Mesothelial cell of epicardium (in vitro differentiated cells): ENCODE measurements at regions not wholly inside any gene's neighbourhood (a gene's known extent, or its start where the extent isn't known, plus 50 kb on each side); places are given as distances from the start of the nearest gene placed in this dataset.

Experiments
- DNase-seq, 2 experiments: peaks; one replicate each; pipeline ENCODE4 v3.0.0; 2021; ENCODE audit warnings: low spot score in 2 of 2; ENCODE audit not compliant: unreplicated experiment in 2 of 2
- H3K27ac Mint-ChIP-seq: 2 replicates; pipeline ENCODE4 v1.8.0; 2021; ENCODE audit warnings: mixed read lengths
- H3K27me3 Mint-ChIP-seq: 2 replicates; pipeline ENCODE4 v1.8.0; 2021; ENCODE audit warnings: low read depth, mixed read lengths
- H3K36me3 Mint-ChIP-seq: 2 replicates; pipeline ENCODE4 v1.8.0; 2021; ENCODE audit warnings: mixed read lengths
- H3K4me1 Mint-ChIP-seq: 2 replicates; pipeline ENCODE4 v1.8.0; 2021; ENCODE audit warnings: mixed read lengths
- H3K4me3 Mint-ChIP-seq: 2 replicates; pipeline ENCODE4 v1.8.0; 2021; ENCODE audit warnings: mild to moderate bottlenecking, moderate library complexity, mixed read lengths
- H3K9me3 Mint-ChIP-seq: 2 replicates; pipeline ENCODE4 v1.8.0; 2021; ENCODE audit warnings: mixed read lengths
- CTCF ChIP-seq: fragments of 200-600 bp; sonication (generic); IDR thresholded peaks from one replicate; pipeline ENCODE4 v1.5.0; 2021; ENCODE audit warnings: antibody characterized with exemption; ENCODE audit not compliant: unreplicated experiment

GRCh38 chr1:79845936-79846335, 839.4 kb upstream of the ADGRL4 start:
- Mint-ChIP-seq H3K4me1 (peaks cover 7% of the 10 kb centered on the region), H3K4me3 (no peak overlapping the region), H3K27me3 (no peaks in the 10 kb centered on the region), H3K27ac (no peak overlapping the region), H3K9me3 (peaks cover 5% of the 10 kb centered on the region), H3K36me3 (no peaks in the 10 kb centered on the region)
- TF ChIP-seq CTCF, result no peak
- no peak for DNase-seq

GRCh38 chr1:79842811-79843210, 836.3 kb upstream of the ADGRL4 start:
- Mint-ChIP-seq H3K9me3 (peaks cover 5% of the 10 kb centered on the region), H3K36me3 (no peaks in the 10 kb centered on the region), H3K27ac (no peak overlapping the region), H3K4me1 (no peaks in the 10 kb centered on the region), H3K27me3 (no peaks in the 10 kb centered on the region), H3K4me3 (no peak overlapping the region)
- DNase-seq, result no peak
- no peak for TF ChIP-seq CTCF

GRCh38 chr1:79839882-79840281, 833.4 kb upstream of the ADGRL4 start:
- Mint-ChIP-seq H3K4me1 (no peaks in the 10 kb centered on the region), H3K27ac (no peak overlapping the region), H3K9me3 (peaks cover 5% of the 10 kb centered on the region), H3K4me3 (no peak overlapping the region), H3K36me3 (no peaks in the 10 kb centered on the region), H3K27me3 (no peaks in the 10 kb centered on the region)
- DNase-seq, result no peak
- TF ChIP-seq CTCF, result no peak

GRCh38 chr1:79827446-79827845, 820.9 kb upstream of the ADGRL4 start:
- TF ChIP-seq CTCF, result no peak
- H3K9me3 Mint-ChIP-seq, result no peaks in the 10 kb centered on the region

GRCh38 chr1:79825551-79825950, 819.0 kb upstream of the ADGRL4 start:
- Mint-ChIP-seq H3K4me3 (no peak overlapping the region), H3K36me3 (no peaks in the 10 kb centered on the region), H3K4me1 (peaks cover 1% of the 10 kb centered on the region), H3K27me3 (no peaks in the 10 kb centered on the region), H3K27ac (no peak overlapping the region), H3K9me3 (peaks cover 5% of the 10 kb centered on the region)
- no peak for DNase-seq
- TF ChIP-seq CTCF, result no peak

More at GRCh38 chr1:79827446-79827845, 820.9 kb upstream of the ADGRL4 start:
- Mint-ChIP-seq H3K36me3 (no peaks in the 10 kb centered on the region), H3K27ac (no peak overlapping the region), H3K4me1 (peaks cover 2% of the 10 kb centered on the region), H3K4me3 (no peak overlapping the region), H3K27me3 (no peaks in the 10 kb centered on the region)
- DNase-seq, result no peak

GRCh38 chr1:79822053-79822452, 815.5 kb upstream of the ADGRL4 start:
- no peaks in the 10 kb centered on the region for H3K4me1 Mint-ChIP-seq
- DNase-seq, result no peak
- H3K9me3 Mint-ChIP-seq, result peaks cover 5% of the 10 kb centered on the region
- no peak overlapping the region for H3K27ac Mint-ChIP-seq
- no peak for TF ChIP-seq CTCF
- no peaks in the 10 kb centered on the region for H3K36me3 Mint-ChIP-seq
- H3K4me3 Mint-ChIP-seq, result no peak overlapping the region
- no peaks in the 10 kb centered on the region for H3K27me3 Mint-ChIP-seq
